HepG2 (cell line): ENCODE measurements at regions not wholly inside any gene's neighbourhood (a gene's known extent, or its start where the extent isn't known, plus 50 kb on each side); places are given as distances from the start of the nearest gene placed in this dataset.

Source experiments
- ATAC-seq: fragments of 200-7000 bp; cut with Tn5 transposase; 3 replicates; pipeline ENCODE4 v1.9.1; 2020; ENCODE audit warnings: mild to moderate bottlenecking, moderate library complexity
- BruUV-seq: library from RNA; stranded (reverse); fragments of 400-500 nt; replicated peaks from 2 replicates; lab custom pipeline; 2021; lab: Mats Ljungman, UMichigan
- CTCF ChIA-PET: fragments of 300-600 bp; formaldehyde crosslinking; extraction: SDS; loops from one replicate; lab custom pipeline; 2021; ENCODE audit warnings: low total read pairs, inconsistent platforms, low intra/inter-chr PET ratio; lab: Yijun Ruan, JAX
- POLR2A ChIA-PET: fragments of 350-600 bp; sonication (Branson Sonifier 250); formaldehyde crosslinking; loops from one replicate; lab custom pipeline; 2020; ENCODE audit warnings: antibody characterized with exemption, inconsistent platforms; lab: Yijun Ruan, JAX
- DNase-seq: peaks from one replicate; pipeline ENCODE4 v3.0.0-alpha.2; 2015; ENCODE audit warnings: low spot score
- FAIRE-seq: peaks from 3 replicates; lab custom pipeline; 2011; peaks lifted over from hg19 to GRCh38; lab: Jason Lieb, UNC
- H2AFZ ChIP-seq: one replicate; pipeline ENCODE4 v1.6.1; 2011; ENCODE audit warnings: low read length, inconsistent platforms
- H3K27ac ChIP-seq: fragments of 300-600 bp; 3 replicates; pipeline ENCODE4 v1.8.0; 2011; ENCODE audit warnings: mixed run types, mild to moderate bottlenecking, mixed read lengths, low read length, inconsistent platforms; ENCODE audit not compliant: insufficient read depth; ENCODE audit errors: extremely low read length
- H3K27me3 ChIP-seq, 2 experiments: fragments of 200-600 bp in 1 of 2; 2 replicates in 1 of 2; 3 replicates in 1 of 2; pipeline versions ENCODE4 v1.6.0 to v1.8.0; 2011; ENCODE audit warnings: low read length in 2 of 2, mild to moderate bottlenecking in 2 of 2, moderate library complexity in 2 of 2, inconsistent platforms in 1 of 2; ENCODE audit not compliant: insufficient read depth in 2 of 2, control insufficient read depth in 1 of 2
- H3K36me3 ChIP-seq, 2 experiments: fragments of 200-600 bp in 1 of 2; replicated peaks in 1 of 2; 2 replicates in 1 of 2; 3 replicates in 1 of 2; pipeline versions ENCODE4 v1.5.1 to v1.8.0; 2011; ENCODE audit warnings: low read length in 2 of 2, inconsistent platforms in 1 of 2; ENCODE audit not compliant: insufficient read depth in 2 of 2, control insufficient read depth in 1 of 2
- H3K4me1 ChIP-seq: 2 replicates; pipeline ENCODE4 v1.5.1; 2012; ENCODE audit warnings: low read length, inconsistent platforms; ENCODE audit not compliant: insufficient read depth
- H3K4me2 ChIP-seq: 2 replicates; pipeline ENCODE4 v1.6.0; 2011; ENCODE audit warnings: low read depth, low read length, inconsistent platforms
- H3K4me3 ChIP-seq, 3 experiments: fragments of 200-600 bp in 1 of 3; sonication (generic), shearing (Covaris generic) in 1 of 3; replicated peaks in 1 of 3; 2 replicates each; pipeline ENCODE4 v1.5.1; 2011 to 2016; ENCODE audit warnings: low read length in 3 of 3, inconsistent platforms in 2 of 3, low read depth in 2 of 3, mild to moderate bottlenecking in 2 of 3, control low read depth in 1 of 3, mixed read lengths in 1 of 3; ENCODE audit not compliant: insufficient read depth in 1 of 3
- H3K79me2 ChIP-seq: one replicate; pipeline ENCODE4 v1.6.1; 2011; ENCODE audit warnings: low read length, inconsistent platforms; ENCODE audit not compliant: insufficient read depth
- H3K9ac ChIP-seq: 2 replicates; pipeline ENCODE4 v1.6.0; 2011; ENCODE audit warnings: mild to moderate bottlenecking, low read depth, low read length, inconsistent platforms; ENCODE audit not compliant: insufficient read depth
- H3K9me3 ChIP-seq: 2 replicates; pipeline ENCODE4 v1.5.1; 2012; ENCODE audit warnings: mild to moderate bottlenecking, low read length
- H4K20me1 ChIP-seq: 2 replicates; pipeline ENCODE4 v1.6.0; 2011; ENCODE audit warnings: inconsistent platforms, mild to moderate bottlenecking, low read length, moderate library complexity; ENCODE audit not compliant: insufficient read depth
- CREM ChIP-seq, 2 experiments: sonication (generic) in 1 of 2; formaldehyde crosslinking in 1 of 2; IDR thresholded peaks; 2 replicates each; pipeline versions ENCODE4 v1.4.0 to v1.6.1; 2016 to 2020; ENCODE audit warnings: antibody characterized with exemption in 1 of 2, mild to moderate bottlenecking in 1 of 2, missing genetic modification reagents in 1 of 2
- EP300 ChIP-seq, 3 experiments: sonication (generic) in 1 of 3; formaldehyde crosslinking in 1 of 3; IDR thresholded peaks; 2 replicates each; pipeline versions ENCODE4 v1.5.1 to v1.6.1; 2011 to 2020; ENCODE audit warnings: low read depth in 2 of 3, low read length in 2 of 3, borderline replicate concordance in 1 of 3, improper control_type of control experiment in 1 of 3, mild to moderate bottlenecking in 1 of 3, missing genetic modification reagents in 1 of 3, moderate library complexity in 1 of 3
- GABPB1 ChIP-seq: IDR thresholded peaks from 2 replicates; pipeline ENCODE4 v1.6.1; 2016; ENCODE audit warnings: mild to moderate bottlenecking, missing genetic modification reagents, moderate library complexity, missing compliant biosample characterization
- MED13 ChIP-seq: sonication (generic); formaldehyde crosslinking; IDR thresholded peaks from 2 replicates; pipeline ENCODE4 v1.5.0; 2020; ENCODE audit warnings: missing genetic modification reagents
- MXD4 ChIP-seq: IDR thresholded peaks from 2 replicates; pipeline ENCODE4 v1.6.1; 2016; ENCODE audit warnings: mild to moderate bottlenecking, missing biosample characterization, missing genetic modification reagents
- POLR2G ChIP-seq: fragments of 200-400 bp; formaldehyde crosslinking; IDR thresholded peaks from 2 replicates; pipeline ENCODE4 v1.6.1; 2018; ENCODE audit warnings: mild to moderate bottlenecking, low read depth, low read length, moderate library complexity
- RAD51 ChIP-seq: fragments of 450-650 bp; IDR thresholded peaks from 2 replicates; pipeline ENCODE4 v1.6.1; 2016; ENCODE audit warnings: borderline replicate concordance
- ZFP1 ChIP-seq: IDR thresholded peaks from 2 replicates; pipeline ENCODE4 v1.6.1; 2016
- ZNF121 ChIP-seq: sonication (generic); formaldehyde crosslinking; IDR thresholded peaks from 2 replicates; pipeline ENCODE4 v1.5.0; 2020; ENCODE audit warnings: mild to moderate bottlenecking, missing genetic modification reagents
- ZNF143 ChIP-seq: sonication (generic); formaldehyde crosslinking; IDR thresholded peaks from 2 replicates; pipeline ENCODE4 v1.4.0; 2020; ENCODE audit warnings: missing genetic modification reagents
- ZNF251 ChIP-seq: sonication (generic); formaldehyde crosslinking; IDR thresholded peaks from 2 replicates; pipeline ENCODE4 v1.9.0; 2021; ENCODE audit warnings: mild to moderate bottlenecking, missing genetic modification reagents
- ZNF703 ChIP-seq: sonication (generic); formaldehyde crosslinking; IDR thresholded peaks from 2 replicates; pipeline ENCODE4 v1.5.1; 2020; ENCODE audit warnings: missing genetic modification reagents, mild to moderate bottlenecking, moderate library complexity, borderline replicate concordance
- ZNF781 ChIP-seq: sonication (generic); formaldehyde crosslinking; IDR thresholded peaks from 2 replicates; pipeline ENCODE4 v1.5.1; 2020; ENCODE audit warnings: borderline replicate concordance, mild to moderate bottlenecking, missing genetic modification reagents; ENCODE audit errors: not compliant biosample characterization
- WGBS: methylation state at CpG from one replicate; pipeline ENCODE4 v1.1.6; 2017; ENCODE audit warnings: low lambda C conversion rate; 5-methylcytosine and 5-hydroxymethylcytosine counted together
- in situ Hi-C: cut with HindIII; loops from 2 replicates; pipeline ENCODE4 v1.10.0; 2017; ENCODE audit warnings: low pct_unique_long_range_greater_than_20kb; ENCODE audit not compliant: extremely low pct_ligation_motif_present
- intact Hi-C: fragments of 100-400 bp; cut with micrococcal nuclease; formaldehyde crosslinking; loops from one replicate; pipeline ENCODE4 v1.10.0; 2022; ENCODE audit not compliant: unreplicated experiment
- TF ChIP-seq, protein P1 (sequence below): sonication (generic); formaldehyde crosslinking; IDR thresholded peaks from 2 replicates; pipeline ENCODE4 v1.4.0; 2020; ENCODE audit warnings: mild to moderate bottlenecking, missing genetic modification reagents
- TF ChIP-seq, protein P2 (sequence below): sonication (generic); formaldehyde crosslinking; IDR thresholded peaks from 2 replicates; pipeline ENCODE4 v1.4.0; 2020; ENCODE audit warnings: mild to moderate bottlenecking, missing genetic modification reagents

DNA sequence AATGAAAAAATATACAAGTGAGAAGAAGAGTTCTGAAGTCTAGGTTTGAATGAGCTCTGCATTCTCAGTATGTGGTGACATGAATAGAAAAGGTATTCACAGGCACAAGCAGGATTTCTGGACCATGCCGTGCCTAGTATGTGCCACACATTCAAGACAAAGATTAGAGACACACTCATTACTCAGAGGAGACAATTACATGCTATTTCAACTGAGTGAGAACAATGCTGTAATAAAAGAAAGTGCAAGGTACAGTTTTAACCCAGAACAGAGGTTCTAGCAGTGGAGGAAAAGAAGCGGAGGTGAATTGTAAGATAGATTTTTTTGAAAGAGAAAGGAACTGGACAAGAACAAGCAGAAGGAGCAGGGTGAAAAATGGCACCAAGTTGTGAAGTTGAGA is 121.0 kb upstream of the RASGEF1B start:
- Histone ChIP-seq H3K9ac (no peak overlapping the region), H3K4me2 (no peak overlapping the region), H3K4me3 (no peak overlapping the region), H3K36me3 (no peaks in the 10 kb centered on the region), H3K27ac (no peak overlapping the region), H4K20me1 (no peaks in the 10 kb centered on the region), H3K27me3 (no peaks in the 10 kb centered on the region), H2AFZ (no peak overlapping the region), H3K9me3 (no peaks in the 10 kb centered on the region), H3K79me2 (no peaks in the 10 kb centered on the region), H3K4me1 (no peaks in the 10 kb centered on the region)
- 45% methylated on average over 2 of the region's 2 CpGs for WGBS
- ATAC-seq (no peak), DNase-seq (no peak), FAIRE-seq (no peak)
- TF ChIP-seq POLR2G, result no peak
- TF ChIP-seq RAD51, result no peak
- TF ChIP-seq, protein P1, sequence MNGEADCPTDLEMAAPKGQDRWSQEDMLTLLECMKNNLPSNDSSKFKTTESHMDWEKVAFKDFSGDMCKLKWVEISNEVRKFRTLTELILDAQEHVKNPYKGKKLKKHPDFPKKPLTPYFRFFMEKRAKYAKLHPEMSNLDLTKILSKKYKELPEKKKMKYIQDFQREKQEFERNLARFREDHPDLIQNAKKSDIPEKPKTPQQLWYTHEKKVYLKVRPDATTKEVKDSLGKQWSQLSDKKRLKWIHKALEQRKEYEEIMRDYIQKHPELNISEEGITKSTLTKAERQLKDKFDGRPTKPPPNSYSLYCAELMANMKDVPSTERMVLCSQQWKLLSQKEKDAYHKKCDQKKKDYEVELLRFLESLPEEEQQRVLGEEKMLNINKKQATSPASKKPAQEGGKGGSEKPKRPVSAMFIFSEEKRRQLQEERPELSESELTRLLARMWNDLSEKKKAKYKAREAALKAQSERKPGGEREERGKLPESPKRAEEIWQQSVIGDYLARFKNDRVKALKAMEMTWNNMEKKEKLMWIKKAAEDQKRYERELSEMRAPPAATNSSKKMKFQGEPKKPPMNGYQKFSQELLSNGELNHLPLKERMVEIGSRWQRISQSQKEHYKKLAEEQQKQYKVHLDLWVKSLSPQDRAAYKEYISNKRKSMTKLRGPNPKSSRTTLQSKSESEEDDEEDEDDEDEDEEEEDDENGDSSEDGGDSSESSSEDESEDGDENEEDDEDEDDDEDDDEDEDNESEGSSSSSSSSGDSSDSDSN (CRISPR knock-in tag), result no peak
- TF ChIP-seq ZNF121 (CRISPR knock-in tag), result no peak
- no peak for TF ChIP-seq ZNF143 (CRISPR knock-in tag)
- TF ChIP-seq ZNF251 (CRISPR knock-in tag), result no peak
- no peak for TF ChIP-seq GABPB1 (CRISPR knock-in tag)
- TF ChIP-seq EP300 (IDR thresholded peaks at IDR 0.05; ENCODE audit: low read depth in 2 of 2, low read length in 2 of 2), result no peak
- TF ChIP-seq EP300 (CRISPR knock-in tag; IDR thresholded peaks at IDR 0.05; ENCODE audit: borderline replicate concordance), result no peak
- no peak for TF ChIP-seq ZNF703 (CRISPR knock-in tag)
- no peak for TF ChIP-seq MED13
- TF ChIP-seq, protein P2, sequence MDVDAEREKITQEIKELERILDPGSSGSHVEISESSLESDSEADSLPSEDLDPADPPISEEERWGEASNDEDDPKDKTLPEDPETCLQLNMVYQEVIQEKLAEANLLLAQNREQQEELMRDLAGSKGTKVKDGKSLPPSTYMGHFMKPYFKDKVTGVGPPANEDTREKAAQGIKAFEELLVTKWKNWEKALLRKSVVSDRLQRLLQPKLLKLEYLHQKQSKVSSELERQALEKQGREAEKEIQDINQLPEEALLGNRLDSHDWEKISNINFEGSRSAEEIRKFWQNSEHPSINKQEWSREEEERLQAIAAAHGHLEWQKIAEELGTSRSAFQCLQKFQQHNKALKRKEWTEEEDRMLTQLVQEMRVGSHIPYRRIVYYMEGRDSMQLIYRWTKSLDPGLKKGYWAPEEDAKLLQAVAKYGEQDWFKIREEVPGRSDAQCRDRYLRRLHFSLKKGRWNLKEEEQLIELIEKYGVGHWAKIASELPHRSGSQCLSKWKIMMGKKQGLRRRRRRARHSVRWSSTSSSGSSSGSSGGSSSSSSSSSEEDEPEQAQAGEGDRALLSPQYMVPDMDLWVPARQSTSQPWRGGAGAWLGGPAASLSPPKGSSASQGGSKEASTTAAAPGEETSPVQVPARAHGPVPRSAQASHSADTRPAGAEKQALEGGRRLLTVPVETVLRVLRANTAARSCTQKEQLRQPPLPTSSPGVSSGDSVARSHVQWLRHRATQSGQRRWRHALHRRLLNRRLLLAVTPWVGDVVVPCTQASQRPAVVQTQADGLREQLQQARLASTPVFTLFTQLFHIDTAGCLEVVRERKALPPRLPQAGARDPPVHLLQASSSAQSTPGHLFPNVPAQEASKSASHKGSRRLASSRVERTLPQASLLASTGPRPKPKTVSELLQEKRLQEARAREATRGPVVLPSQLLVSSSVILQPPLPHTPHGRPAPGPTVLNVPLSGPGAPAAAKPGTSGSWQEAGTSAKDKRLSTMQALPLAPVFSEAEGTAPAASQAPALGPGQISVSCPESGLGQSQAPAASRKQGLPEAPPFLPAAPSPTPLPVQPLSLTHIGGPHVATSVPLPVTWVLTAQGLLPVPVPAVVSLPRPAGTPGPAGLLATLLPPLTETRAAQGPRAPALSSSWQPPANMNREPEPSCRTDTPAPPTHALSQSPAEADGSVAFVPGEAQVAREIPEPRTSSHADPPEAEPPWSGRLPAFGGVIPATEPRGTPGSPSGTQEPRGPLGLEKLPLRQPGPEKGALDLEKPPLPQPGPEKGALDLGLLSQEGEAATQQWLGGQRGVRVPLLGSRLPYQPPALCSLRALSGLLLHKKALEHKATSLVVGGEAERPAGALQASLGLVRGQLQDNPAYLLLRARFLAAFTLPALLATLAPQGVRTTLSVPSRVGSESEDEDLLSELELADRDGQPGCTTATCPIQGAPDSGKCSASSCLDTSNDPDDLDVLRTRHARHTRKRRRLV, result no peak
- TF ChIP-seq ZNF781 (CRISPR knock-in tag), result no peak
- TF ChIP-seq MXD4 (CRISPR knock-in tag), result no peak
- TF ChIP-seq CREM (IDR thresholded peaks at IDR 0.05), result no peak
- TF ChIP-seq CREM (CRISPR knock-in tag; IDR thresholded peaks at IDR 0.05), result no peak
- TF ChIP-seq ZFP1, result no peak
- intact Hi-C loops, result no loop called here
- no TSS peak for BruUV-seq
- ChIA-PET POLR2A (no interaction called here), CTCF (no interaction called here)
- in situ Hi-C loops, result no loop called here
